ENCODE measurements at regions not wholly inside any gene's neighbourhood (a gene's known extent, or its start where the extent isn't known, plus 50 kb on each side); places are given as distances from the start of the nearest gene placed in this dataset.

GRCh38 chr15:36263666-36264065, 315.8 kb upstream of the CDIN1 start:
- TF ChIP-seq, protein P1, sequence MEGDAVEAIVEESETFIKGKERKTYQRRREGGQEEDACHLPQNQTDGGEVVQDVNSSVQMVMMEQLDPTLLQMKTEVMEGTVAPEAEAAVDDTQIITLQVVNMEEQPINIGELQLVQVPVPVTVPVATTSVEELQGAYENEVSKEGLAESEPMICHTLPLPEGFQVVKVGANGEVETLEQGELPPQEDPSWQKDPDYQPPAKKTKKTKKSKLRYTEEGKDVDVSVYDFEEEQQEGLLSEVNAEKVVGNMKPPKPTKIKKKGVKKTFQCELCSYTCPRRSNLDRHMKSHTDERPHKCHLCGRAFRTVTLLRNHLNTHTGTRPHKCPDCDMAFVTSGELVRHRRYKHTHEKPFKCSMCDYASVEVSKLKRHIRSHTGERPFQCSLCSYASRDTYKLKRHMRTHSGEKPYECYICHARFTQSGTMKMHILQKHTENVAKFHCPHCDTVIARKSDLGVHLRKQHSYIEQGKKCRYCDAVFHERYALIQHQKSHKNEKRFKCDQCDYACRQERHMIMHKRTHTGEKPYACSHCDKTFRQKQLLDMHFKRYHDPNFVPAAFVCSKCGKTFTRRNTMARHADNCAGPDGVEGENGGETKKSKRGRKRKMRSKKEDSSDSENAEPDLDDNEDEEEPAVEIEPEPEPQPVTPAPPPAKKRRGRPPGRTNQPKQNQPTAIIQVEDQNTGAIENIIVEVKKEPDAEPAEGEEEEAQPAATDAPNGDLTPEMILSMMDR (IDR thresholded peaks at IDR 0.05; ENCODE audit: low read depth, low read length): no peak
- no peak for DNase-seq (ENCODE audit: extremely low read depth, low read depth)

DNA sequence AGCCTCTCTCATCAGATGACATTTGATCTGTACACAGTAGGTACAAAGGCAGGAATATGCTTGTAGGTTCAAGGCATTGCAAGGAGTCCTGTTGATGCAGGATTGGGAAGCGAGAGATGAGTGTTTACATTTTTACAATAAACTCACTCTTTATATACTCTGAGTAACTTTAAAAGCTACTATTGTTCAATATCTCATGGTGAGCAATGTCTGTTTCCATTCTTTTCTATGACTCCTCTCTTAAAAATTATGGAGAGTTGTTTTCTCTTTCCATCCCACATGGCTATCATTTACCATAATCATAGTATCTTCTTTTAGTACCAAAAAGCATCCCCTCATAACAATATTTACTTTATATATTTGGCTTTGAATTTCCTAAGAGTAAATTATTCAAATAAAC, 314.0 kb upstream of the CDIN1 start:
- no peak for DNase-seq (ENCODE audit: extremely low read depth, low read depth)
- TF ChIP-seq, protein P1 (IDR thresholded peaks at IDR 0.05; ENCODE audit: low read depth, low read length): no peak

- TF ChIP-seq, protein P1 (IDR thresholded peaks at IDR 0.05; ENCODE audit: low read depth, low read length): no peak
- no peak for DNase-seq (ENCODE audit: extremely low read depth, low read depth)
Measured at GRCh38 chr15:36271048-36271447, 308.4 kb upstream of the CDIN1 start.

DNA sequence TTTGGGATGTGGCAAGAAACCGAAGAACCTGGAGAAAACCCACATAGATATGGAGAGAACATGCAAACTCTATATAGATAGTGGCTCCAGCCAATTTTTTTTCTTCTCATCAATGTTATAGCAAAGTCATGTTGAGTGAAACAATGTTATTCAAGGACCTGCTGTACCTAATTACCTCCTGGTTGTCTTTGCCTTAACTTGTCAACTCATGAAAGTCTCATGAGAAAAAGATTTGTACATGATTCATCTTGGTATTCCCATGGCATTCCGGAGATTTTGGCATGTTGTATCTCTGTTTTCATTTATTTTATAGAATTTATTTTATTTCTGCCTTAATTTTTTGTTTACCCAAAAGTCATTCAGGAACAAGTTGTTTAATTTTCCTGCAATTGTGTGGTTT, 303.8 kb upstream of the CDIN1 start:
- DNase-seq (ENCODE audit: extremely low read depth, low read depth): peak; percentile 8
- TF ChIP-seq, protein P1 (IDR thresholded peaks at IDR 0.05; ENCODE audit: low read depth, low read length): no peak

DNA sequence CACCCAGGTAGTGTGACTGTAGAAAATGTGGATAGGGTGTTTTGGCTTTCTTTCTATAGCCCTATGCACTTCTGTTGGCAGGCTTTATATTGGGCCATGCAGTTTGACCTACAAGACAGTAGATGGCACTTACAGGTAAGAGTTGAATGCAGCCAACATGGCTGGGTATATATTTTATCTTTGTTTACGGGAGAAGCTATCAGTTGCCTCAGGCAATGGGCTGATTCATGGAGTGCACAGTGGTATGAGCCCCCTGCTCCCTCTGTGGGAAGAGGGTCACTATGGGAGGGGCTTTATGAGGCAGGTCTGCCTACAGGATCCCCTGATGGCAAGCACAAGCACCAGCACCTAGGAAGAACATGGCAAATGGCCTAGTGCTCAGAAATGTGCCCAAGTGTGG, 301.2 kb upstream of the CDIN1 start:
- TF ChIP-seq, protein P1 (IDR thresholded peaks at IDR 0.05; ENCODE audit: low read depth, low read length): no peak
- no peak for DNase-seq (ENCODE audit: extremely low read depth, low read depth)

- TF ChIP-seq, protein P1 (IDR thresholded peaks at IDR 0.05; ENCODE audit: low read depth, low read length): no peak
- DNase-seq (ENCODE audit: extremely low read depth, low read depth): no peak
Measured at GRCh38 chr15:36282821-36283220, 296.6 kb upstream of the CDIN1 start.

DNA sequence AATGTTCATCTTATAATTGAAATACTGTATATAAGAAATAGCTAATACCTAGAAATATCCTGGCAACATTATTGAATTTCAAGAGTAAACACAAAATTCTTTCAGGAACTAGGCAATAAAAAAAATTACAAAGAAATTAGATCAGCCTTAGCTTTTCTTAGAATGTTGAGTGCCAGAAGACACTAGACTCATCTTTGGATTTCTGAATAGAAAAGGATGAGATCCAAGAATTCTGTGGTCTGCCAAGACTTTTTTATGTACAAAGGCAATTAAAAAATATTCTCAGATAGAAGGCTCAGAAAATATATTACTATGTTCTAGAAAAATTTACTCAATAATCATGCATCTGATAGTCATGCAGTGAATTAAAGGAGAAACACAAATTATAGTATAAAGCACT, 294.5 kb upstream of the CDIN1 start:
- TF ChIP-seq, protein P1 (IDR thresholded peaks at IDR 0.05; ENCODE audit: low read depth, low read length): no peak
- no peak for DNase-seq (ENCODE audit: extremely low read depth, low read depth)
